HEK293 (cell line): ENCODE measurements at regions not wholly inside any gene's neighbourhood (a gene's known extent, or its start where the extent isn't known, plus 50 kb on each side); places are given as distances from the start of the nearest gene placed in this dataset.

Experiments used
- CTCF ChIP-seq: fragments of 450-650 bp; formaldehyde crosslinking; IDR thresholded peaks from 2 replicates; pipeline ENCODE4 v1.5.1; 2016; ENCODE audit warnings: missing biosample characterization, missing genetic modification characterization
- ZBTB20 ChIP-seq: fragments of 450-650 bp; formaldehyde crosslinking; IDR thresholded peaks from 2 replicates; pipeline ENCODE4 v1.5.1; 2016; ENCODE audit warnings: missing biosample characterization, missing genetic modification characterization
- ZNF114 ChIP-seq: fragments of 450-650 bp; formaldehyde crosslinking; IDR thresholded peaks from 2 replicates; pipeline ENCODE4 v1.5.0; 2017; ENCODE audit warnings: missing biosample characterization, missing genetic modification characterization
- ZNF501 ChIP-seq: fragments of 450-650 bp; formaldehyde crosslinking; IDR thresholded peaks from 2 replicates; pipeline ENCODE4 v1.5.1; 2016; ENCODE audit warnings: missing biosample characterization, missing genetic modification characterization
- ZNF560 ChIP-seq: fragments of 450-650 bp; formaldehyde crosslinking; IDR thresholded peaks from 2 replicates; pipeline ENCODE4 v1.5.1; 2017; ENCODE audit warnings: missing biosample characterization, missing genetic modification characterization, borderline replicate concordance
- ZNF639 ChIP-seq: fragments of 450-650 bp; formaldehyde crosslinking; IDR thresholded peaks from 2 replicates; pipeline ENCODE4 v1.5.1; 2016; ENCODE audit warnings: missing biosample characterization, missing genetic modification characterization
- TF ChIP-seq, protein P1 (sequence below): fragments of 450-650 bp; formaldehyde crosslinking; conservative IDR thresholded peaks from 2 replicates; pipeline ENCODE4 v1.5.1; 2016; ENCODE audit warnings: low read depth, missing biosample characterization, missing genetic modification characterization

GRCh38 chr2:129756276-129756675 is 223.2 kb upstream of the RAB6C start:
- no peak for TF ChIP-seq CTCF (tag by site-specific recombination)
- TF ChIP-seq ZNF560 (tag by site-specific recombination) = no peak
- TF ChIP-seq ZNF639 (tag by site-specific recombination) = no peak
- no peak for TF ChIP-seq ZNF501
- TF ChIP-seq, protein P1, sequence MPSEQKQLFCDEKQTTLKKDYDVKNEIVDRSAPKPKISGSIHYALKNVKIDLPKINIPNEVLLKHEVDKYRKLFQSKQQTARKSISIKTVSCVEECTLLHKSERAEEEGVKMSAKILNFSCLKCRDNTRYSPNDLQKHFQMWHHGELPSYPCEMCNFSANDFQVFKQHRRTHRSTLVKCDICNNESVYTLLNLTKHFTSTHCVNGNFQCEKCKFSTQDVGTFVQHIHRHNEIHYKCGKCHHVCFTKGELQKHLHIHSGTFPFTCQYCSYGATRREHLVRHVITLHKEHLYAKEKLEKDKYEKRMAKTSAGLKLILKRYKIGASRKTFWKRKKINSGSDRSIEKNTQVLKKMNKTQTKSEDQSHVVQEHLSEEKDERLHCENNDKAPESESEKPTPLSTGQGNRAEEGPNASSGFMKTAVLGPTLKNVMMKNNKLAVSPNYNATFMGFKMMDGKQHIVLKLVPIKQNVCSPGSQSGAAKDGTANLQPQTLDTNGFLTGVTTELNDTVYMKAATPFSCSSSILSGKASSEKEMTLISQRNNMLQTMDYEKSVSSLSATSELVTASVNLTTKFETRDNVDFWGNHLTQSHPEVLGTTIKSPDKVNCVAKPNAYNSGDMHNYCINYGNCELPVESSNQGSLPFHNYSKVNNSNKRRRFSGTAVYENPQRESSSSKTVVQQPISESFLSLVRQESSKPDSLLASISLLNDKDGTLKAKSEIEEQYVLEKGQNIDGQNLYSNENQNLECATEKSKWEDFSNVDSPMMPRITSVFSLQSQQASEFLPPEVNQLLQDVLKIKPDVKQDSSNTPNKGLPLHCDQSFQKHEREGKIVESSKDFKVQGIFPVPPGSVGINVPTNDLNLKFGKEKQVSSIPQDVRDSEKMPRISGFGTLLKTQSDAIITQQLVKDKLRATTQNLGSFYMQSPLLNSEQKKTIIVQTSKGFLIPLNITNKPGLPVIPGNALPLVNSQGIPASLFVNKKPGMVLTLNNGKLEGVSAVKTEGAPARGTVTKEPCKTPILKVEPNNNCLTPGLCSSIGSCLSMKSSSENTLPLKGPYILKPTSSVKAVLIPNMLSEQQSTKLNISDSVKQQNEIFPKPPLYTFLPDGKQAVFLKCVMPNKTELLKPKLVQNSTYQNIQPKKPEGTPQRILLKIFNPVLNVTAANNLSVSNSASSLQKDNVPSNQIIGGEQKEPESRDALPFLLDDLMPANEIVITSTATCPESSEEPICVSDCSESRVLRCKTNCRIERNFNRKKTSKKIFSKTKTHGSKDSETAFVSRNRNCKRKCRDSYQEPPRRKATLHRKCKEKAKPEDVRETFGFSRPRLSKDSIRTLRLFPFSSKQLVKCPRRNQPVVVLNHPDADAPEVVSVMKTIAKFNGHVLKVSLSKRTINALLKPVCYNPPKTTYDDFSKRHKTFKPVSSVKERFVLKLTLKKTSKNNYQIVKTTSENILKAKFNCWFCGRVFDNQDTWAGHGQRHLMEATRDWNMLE (tag by site-specific recombination) = no peak
- no peak for TF ChIP-seq ZBTB20 (tag by site-specific recombination)
- TF ChIP-seq ZNF114 (tag by site-specific recombination) = no peak
